HG03442 (cell line): ENCODE measurements at regions not wholly inside any gene's neighbourhood (a gene's known extent, or its start where the extent isn't known, plus 50 kb on each side); places are given as distances from the start of the nearest gene placed in this dataset.
"Not testable (repeated sequence)": the region's sequence is repeated elsewhere in the genome, so short reads cannot be mapped to it uniquely, and the experiment has no call there.

Experiments
- ATAC-seq: cut with Tn5 transposase; IDR thresholded peaks from one replicate; pipeline ENCODE4 v1.9.1; 2021; ENCODE audit warnings: mild to moderate bottlenecking, moderate library complexity; ENCODE audit not compliant: unreplicated experiment

- ATAC-seq: no peak
Observed at GRCh38 chr15:35693286-35693685, 147.3 kb upstream of the DPH6 start.

- ATAC-seq: no peak
Observed at GRCh38 chr15:35693886-35694285, 147.9 kb upstream of the DPH6 start.

GRCh38 chr15:35695003-35695402 is 149.0 kb upstream of the DPH6 start:
- no peak for ATAC-seq

GRCh38 chr15:35696767-35697231 is 150.8 kb upstream of the DPH6 start:
- ATAC-seq: no peak

GRCh38 chr15:35697549-35698299 is 151.8 kb upstream of the DPH6 start:
- no peak for ATAC-seq

- no peak for ATAC-seq
Observed at GRCh38 chr15:35698331-35698730, 152.4 kb upstream of the DPH6 start.

GRCh38 chr15:35698966-35699575 is 153.1 kb upstream of the DPH6 start:
- ATAC-seq: no peak

GRCh38 chr15:35700091-35700593 is 154.2 kb upstream of the DPH6 start:
- ATAC-seq: not testable (repeated sequence)

GRCh38 chr15:35701402-35702046 is 155.6 kb upstream of the DPH6 start:
- ATAC-seq: no peak

GRCh38 chr15:35702946-35703495 is 157.1 kb upstream of the DPH6 start:
- ATAC-seq: no peak

- ATAC-seq: no peak
Observed at GRCh38 chr15:35705030-35705883, 159.3 kb upstream of the DPH6 start.

GRCh38 chr15:35705884-35706585 is 160.1 kb upstream of the DPH6 start:
- ATAC-seq: no peak

- no peak for ATAC-seq
Observed at GRCh38 chr15:35712956-35713355, 167.0 kb upstream of the DPH6 start.

- ATAC-seq: no peak
Observed at GRCh38 chr15:35713733-35714132, 167.8 kb upstream of the DPH6 start.

- no peak for ATAC-seq
Observed at GRCh38 chr15:35717721-35718120, 171.8 kb upstream of the DPH6 start.

GRCh38 chr15:35720019-35720418 is 174.1 kb upstream of the DPH6 start:
- no peak for ATAC-seq

- no peak for ATAC-seq
Observed at GRCh38 chr15:35720984-35721383, 175.0 kb upstream of the DPH6 start.

GRCh38 chr15:35721751-35722150 is 175.8 kb upstream of the DPH6 start:
- ATAC-seq: no peak

- no peak for ATAC-seq
Observed at GRCh38 chr15:35722501-35722900, 176.5 kb upstream of the DPH6 start.
